A549 (cell line): ENCODE measurements at regions not wholly inside any gene's neighbourhood (a gene's known extent, or its start where the extent isn't known, plus 50 kb on each side); places are given as distances from the start of the nearest gene placed in this dataset.

ENCODE experiments used
- MYC ChIP-seq: IDR thresholded peaks from 2 replicates; pipeline ENCODE4 v1.6.1; 2012; ENCODE audit warnings: mild to moderate bottlenecking, inconsistent platforms, low read length, improper control_type of control experiment, borderline replicate concordance
- POLR2A ChIP-seq: IDR thresholded peaks from 2 replicates; pipeline ENCODE4 v1.6.1; 2012; ENCODE audit warnings: mild to moderate bottlenecking, low read length
- RNF2 ChIP-seq: fragments of 200-600 bp; sonication (generic); IDR thresholded peaks from 2 replicates; pipeline ENCODE4 v1.6.1; 2016; ENCODE audit warnings: low read depth, mild to moderate bottlenecking, antibody characterized with exemption, moderate library complexity, borderline replicate concordance
- TF ChIP-seq, protein P1 (sequence below): fragments of >200 bp; sonication (Bioruptor Twin); formaldehyde crosslinking; IDR thresholded peaks from 3 replicates; pipeline ENCODE4 v1.5.1; 2016
- TF ChIP-seq, protein P2 (sequence below): IDR thresholded peaks from 2 replicates; pipeline ENCODE4 v1.6.1; 2012; ENCODE audit warnings: low read depth, borderline replicate concordance
- TF ChIP-seq, protein P3 (sequence below): fragments of 450-650 bp; IDR thresholded peaks from 2 replicates; pipeline ENCODE4 v1.6.1; 2014; ENCODE audit warnings: antibody characterized with exemption
- TF ChIP-seq, protein P4 (sequence below): IDR thresholded peaks from 2 replicates; pipeline ENCODE4 v1.6.1; 2012

DNA sequence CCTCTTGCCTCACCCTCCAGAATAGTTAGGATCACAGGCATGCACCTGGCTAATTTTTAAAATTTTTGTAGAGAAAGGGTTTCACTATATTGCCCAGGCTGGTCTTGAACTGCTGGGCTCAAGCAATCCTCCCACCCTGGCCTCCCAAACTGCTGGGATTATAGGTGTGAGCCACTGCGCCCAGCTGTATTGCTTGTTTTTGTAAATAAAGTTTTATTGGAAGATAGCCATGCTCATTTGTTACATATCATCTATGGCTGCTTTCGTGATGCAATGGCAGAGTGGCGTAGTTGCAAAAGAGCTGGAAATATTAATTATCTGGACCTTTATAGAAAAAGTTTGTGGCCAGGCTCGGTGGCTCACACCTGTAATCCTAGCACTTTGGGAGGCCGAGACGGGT lies 109.4 kb upstream of the SPRED2 start:
- TF ChIP-seq, protein P1, sequence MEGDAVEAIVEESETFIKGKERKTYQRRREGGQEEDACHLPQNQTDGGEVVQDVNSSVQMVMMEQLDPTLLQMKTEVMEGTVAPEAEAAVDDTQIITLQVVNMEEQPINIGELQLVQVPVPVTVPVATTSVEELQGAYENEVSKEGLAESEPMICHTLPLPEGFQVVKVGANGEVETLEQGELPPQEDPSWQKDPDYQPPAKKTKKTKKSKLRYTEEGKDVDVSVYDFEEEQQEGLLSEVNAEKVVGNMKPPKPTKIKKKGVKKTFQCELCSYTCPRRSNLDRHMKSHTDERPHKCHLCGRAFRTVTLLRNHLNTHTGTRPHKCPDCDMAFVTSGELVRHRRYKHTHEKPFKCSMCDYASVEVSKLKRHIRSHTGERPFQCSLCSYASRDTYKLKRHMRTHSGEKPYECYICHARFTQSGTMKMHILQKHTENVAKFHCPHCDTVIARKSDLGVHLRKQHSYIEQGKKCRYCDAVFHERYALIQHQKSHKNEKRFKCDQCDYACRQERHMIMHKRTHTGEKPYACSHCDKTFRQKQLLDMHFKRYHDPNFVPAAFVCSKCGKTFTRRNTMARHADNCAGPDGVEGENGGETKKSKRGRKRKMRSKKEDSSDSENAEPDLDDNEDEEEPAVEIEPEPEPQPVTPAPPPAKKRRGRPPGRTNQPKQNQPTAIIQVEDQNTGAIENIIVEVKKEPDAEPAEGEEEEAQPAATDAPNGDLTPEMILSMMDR, result no peak
- TF ChIP-seq, protein P2, sequence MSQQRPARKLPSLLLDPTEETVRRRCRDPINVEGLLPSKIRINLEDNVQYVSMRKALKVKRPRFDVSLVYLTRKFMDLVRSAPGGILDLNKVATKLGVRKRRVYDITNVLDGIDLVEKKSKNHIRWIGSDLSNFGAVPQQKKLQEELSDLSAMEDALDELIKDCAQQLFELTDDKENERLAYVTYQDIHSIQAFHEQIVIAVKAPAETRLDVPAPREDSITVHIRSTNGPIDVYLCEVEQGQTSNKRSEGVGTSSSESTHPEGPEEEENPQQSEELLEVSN, result no peak
- no peak for TF ChIP-seq POLR2A
- TF ChIP-seq, protein P3, sequence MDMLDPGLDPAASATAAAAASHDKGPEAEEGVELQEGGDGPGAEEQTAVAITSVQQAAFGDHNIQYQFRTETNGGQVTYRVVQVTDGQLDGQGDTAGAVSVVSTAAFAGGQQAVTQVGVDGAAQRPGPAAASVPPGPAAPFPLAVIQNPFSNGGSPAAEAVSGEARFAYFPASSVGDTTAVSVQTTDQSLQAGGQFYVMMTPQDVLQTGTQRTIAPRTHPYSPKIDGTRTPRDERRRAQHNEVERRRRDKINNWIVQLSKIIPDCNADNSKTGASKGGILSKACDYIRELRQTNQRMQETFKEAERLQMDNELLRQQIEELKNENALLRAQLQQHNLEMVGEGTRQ, result no peak
- TF ChIP-seq, protein P4, sequence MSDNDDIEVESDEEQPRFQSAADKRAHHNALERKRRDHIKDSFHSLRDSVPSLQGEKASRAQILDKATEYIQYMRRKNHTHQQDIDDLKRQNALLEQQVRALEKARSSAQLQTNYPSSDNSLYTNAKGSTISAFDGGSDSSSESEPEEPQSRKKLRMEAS, result no peak
- TF ChIP-seq MYC, result no peak
- TF ChIP-seq RNF2, result no peak
